Activated CD4-positive, alpha-beta T cell treated with anti-CD3 and anti-CD28 coated beads, Interleukin-2, amount 50 U/mL, for 24 hours (primary cell): ENCODE measurements at regions not wholly inside any gene's neighbourhood (a gene's known extent, or its start where the extent isn't known, plus 50 kb on each side); places are given as distances from the start of the nearest gene placed in this dataset.
"Not testable (repeated sequence)": the region's sequence is repeated elsewhere in the genome, so short reads cannot be mapped to it uniquely, and the experiment has no call there.

Source experiments
- DNase-seq, 2 donors: peaks; one replicate each; pipeline ENCODE4 v3.0.0-alpha.2; 2020; ENCODE audit warnings: low read depth in 1 of 2, low spot score in 1 of 2

- DNase-seq = no peak
Observed at GRCh38 chr22:33971561-33971961, 51.3 kb upstream of the LARGE1 start.

GRCh38 chr22:33975841-33976240 is 55.6 kb upstream of the LARGE1 start:
- DNase-seq = no peak

DNA sequence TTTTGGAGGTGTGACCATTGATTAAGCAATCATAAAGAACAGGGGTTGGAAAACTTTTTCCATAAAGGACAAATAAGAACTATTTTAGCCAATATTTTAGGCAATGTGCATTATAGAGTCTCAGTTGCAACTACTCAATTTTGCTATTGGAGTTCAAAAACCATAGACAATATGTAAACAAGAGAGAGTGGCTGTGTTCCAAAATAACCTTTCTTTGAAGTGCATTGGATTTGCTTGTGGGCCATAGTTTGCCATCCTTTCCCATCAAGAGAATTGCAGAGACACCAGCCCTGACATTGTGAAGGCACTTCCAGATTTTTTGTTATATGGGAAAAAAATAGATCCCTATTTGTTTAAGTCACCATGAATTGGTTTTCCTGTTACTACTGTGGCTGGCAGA is 63.3 kb upstream of the LARGE1 start:
- no peak for DNase-seq

GRCh38 chr22:33984211-33984610 is 63.9 kb upstream of the LARGE1 start:
- no peak for DNase-seq

DNA sequence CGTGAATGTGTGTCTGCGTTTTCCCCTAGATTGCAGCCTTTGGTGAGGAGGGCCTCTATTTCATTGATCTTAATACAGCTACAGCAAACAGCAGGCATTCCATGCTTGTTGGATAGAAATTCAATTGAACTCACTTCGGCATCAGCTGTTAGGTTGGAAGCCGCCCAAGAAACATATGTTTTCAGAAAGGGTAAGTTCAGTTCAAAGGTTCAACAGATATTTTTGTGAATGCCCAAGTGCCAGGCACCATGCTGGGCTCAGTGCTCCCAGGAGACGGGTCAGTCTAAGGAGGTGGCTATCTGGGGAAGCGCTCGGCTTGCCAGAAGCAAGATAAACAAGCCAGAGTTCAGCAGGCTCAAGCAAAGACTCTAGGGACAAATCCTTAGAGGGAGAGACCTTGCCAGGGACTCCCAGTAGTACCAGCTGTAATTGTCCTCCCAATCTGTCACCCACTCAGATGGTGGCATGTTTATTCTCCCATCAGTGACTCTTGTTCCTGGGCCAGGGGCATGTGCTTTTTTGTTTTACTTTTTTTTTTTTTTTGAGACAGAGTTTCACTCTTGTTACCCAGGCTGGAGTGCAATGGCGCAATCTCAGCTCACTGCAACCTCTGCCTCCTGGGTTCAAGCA is 64.5 kb upstream of the LARGE1 start:
- DNase-seq = no peak

DNA sequence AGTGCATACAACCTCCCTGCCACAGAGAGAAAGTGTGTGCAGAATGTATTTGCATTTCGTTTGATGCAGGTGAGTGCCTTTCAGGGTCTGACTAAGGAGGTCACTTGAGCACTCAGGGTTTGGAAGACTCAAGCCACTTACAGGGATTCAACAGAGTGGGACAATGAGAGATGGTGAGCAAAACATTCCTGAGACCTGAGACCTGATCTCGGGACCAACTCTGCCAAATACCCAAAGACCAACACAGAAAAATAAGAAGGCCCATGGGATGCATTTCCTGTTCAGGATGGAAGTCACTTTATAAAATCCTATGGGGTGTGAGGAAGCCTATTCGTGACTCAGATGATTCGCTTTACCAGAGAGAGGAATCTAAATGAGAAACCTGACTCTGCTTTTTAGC is 65.2 kb upstream of the LARGE1 start:
- DNase-seq = no peak

GRCh38 chr22:33986167-33986771 is 66.0 kb upstream of the LARGE1 start:
- no peak for DNase-seq

DNA sequence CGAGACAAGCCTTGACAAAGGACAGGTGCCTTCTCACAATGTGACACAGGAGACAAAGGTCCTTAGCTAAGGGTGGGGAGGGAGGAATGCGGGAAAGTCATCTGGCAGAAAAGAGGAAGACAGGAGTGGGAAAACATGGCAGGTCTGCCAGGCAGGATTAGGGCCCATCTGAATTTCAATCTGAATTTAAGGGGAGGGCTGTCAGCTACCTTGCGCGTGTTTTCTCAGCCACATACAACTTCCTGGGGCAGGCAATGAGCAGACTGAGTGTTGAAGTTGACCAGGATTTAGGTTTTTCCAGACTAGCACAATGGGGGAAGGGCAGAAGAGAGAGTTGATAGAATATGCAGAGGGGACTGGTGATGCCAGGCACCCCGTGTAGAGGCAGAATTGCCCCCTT is 66.7 kb upstream of the LARGE1 start:
- no peak for DNase-seq

- DNase-seq = not testable (repeated sequence)
Observed at GRCh38 chr22:33989263-33989662, 69.0 kb upstream of the LARGE1 start.

- DNase-seq = no peak
Observed at GRCh38 chr22:33991620-33992019, 71.3 kb upstream of the LARGE1 start.

- no peak for DNase-seq
Observed at GRCh38 chr22:33996824-33997223, 76.5 kb upstream of the LARGE1 start.

DNA sequence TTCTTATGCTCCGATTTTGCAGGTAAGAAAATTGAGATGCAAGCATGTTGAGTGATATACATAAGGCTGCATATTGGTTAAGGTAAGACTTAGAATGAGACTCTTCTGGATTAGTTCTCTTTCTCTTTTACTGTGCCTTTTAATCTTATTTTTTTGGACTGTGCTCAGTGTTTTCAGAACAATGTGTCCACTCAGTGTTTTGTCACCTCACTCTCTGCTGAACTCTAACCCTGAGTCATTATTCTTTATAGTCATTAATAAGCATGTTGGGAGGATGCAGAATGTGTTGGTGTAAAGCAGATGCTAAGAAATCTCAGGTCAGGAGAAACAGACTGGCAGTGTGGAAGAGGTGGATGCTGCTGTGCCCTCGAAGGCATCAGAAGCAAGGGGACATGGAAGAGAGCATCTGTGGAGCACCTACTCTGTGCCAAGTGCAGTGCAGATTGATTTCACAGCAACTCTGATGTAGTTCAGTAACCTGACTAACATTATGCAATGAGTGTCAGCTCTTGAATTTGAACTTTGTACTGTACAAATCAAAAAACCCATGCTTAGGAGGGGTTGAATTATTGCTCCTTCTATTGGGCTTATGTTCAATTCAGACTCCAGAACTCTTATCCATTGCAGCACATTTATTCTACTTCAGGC is 80.7 kb upstream of the LARGE1 start:
- DNase-seq = no peak

GRCh38 chr22:34001701-34002466 is 81.6 kb upstream of the LARGE1 start:
- DNase-seq = no peak

GRCh38 chr22:34004058-34004457 is 83.8 kb upstream of the LARGE1 start:
- DNase-seq = no peak

DNA sequence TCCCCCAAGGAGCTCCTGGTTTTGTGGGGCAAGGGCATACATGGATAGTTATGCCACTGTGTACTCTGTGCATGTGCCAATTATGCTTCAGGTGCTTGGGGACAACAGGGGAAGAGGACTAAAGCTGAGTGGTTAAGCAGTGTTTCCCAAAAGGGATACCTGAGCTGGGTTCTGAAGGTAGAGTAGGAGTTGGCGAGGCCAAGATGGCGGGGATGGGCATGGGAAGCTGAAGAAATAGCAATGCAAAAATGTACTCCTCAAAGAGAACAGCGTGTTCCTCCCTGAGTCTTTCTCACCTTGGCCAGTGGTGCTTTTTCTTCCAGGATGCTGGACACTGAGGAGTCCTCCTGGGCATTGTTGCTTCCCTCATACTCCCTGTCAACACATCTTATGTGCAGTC is 90.0 kb upstream of the LARGE1 start:
- DNase-seq = no peak

DNA sequence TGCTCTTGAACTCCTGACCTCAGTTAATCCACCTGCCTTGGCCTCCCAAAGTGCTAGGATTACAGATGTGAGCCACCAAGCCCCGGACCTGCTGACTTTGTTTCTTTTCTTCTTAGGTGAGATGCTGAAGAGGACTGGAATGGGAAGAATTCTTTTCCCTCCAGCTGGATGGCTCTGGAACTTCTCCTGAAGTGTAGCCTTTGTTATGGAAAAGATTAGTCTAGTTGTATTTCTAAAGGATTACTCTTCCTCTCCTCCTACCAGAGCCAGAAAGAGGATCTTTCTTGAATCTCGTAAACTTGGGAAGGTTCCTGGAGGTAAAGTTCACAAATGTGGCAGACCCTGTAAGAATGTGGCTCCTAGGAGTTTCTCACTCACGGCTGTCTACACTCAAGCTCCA is 95.4 kb upstream of the LARGE1 start:
- DNase-seq = no peak

- DNase-seq = no peak
Observed at GRCh38 chr22:34017205-34017604, 96.9 kb upstream of the LARGE1 start.

DNA sequence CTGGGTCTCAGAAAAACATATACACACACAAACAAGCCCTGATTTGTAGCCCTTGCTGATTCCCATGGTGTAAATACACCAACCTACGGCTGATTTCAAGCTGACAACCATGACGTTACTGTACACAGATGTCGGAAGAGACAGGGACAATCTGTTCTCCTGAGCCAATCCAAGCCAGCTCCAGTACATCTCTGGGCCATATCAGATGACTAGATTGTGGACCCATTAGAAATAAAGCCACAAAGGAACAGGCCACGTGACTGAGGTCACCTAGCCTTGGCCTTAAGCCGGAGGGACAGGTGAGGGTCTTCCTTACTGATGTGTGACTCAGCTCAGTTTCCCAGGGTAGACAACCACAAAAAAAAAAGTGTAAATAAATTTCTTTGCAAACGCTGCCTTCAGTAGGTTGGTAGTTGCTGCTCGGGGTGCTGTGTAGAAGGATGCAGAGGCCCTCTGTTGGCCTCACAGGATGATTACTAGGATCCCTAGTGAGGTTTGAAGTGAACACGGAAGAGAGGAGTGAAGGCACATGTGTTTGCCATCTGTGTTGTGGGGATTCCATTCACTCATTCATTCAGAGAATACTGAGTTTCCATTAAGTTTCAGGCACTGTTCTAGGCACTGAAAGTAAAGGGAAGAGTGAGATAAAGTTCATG is 99.0 kb upstream of the LARGE1 start:
- DNase-seq = no peak

DNA sequence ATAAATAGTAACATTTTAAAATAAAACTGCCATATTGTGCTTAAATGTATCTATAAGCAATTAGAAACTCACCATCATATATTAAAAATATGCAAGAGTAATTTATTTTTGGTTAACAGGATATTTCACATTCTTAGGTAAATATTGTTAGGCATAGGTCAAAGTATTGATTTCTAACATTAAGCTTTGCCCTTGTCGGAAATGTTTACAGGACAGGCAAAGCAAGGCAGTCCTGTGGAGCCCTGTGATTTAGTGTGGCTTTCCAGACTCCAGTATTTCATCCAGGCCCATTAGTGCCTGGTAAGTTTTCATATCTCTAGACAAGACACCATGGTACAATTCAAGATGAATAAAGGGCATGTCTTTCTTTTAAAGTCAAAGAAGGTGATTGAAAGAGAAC is 114.9 kb upstream of the LARGE1 start:
- DNase-seq = no peak

GRCh38 chr22:34036931-34037330 is 116.7 kb upstream of the LARGE1 start:
- DNase-seq = no peak

GRCh38 chr22:34038801-34039555 is 118.7 kb upstream of the LARGE1 start:
- no peak for DNase-seq
